DMS 273 (cell line): ENCODE measurements at regions not wholly inside any gene's neighbourhood (a gene's known extent, or its start where the extent isn't known, plus 50 kb on each side); places are given as distances from the start of the nearest gene placed in this dataset.
A peak's percentile ranks its signal among the peaks of the same experiment; 100 is the strongest.
"Not testable (repeated sequence)": the region's sequence is repeated elsewhere in the genome, so short reads cannot be mapped to it uniquely, and the experiment has no call there.

ENCODE experiments used
- DNase-seq: peaks from one replicate; lab custom pipeline; 2025; ENCODE audit not compliant: unreplicated experiment; lab: John Stamatoyannopoulos, UW

GRCh38 chr13:28607187-28607955 is 51.6 kb upstream of the POMP start:
- no peak for DNase-seq

DNA sequence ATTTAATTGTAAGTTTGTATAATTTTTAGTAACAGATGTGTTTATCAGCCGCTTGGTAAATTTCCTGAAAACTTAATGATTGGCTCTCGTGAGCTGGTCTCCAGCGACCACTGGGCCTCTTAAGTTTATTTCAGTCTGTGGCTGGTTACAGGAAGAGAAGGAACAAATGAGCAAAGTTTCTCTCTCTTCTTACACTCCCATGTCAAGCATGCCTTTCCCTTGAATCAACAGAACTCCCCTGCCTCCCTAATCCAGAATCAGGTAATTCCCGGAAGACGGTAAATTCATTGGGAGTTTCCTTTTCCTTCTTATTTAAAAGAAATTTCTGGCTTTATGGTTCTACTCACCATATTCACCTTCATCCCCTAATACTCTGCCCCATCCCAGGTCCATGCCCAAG is 52.5 kb upstream of the POMP start:
- no peak for DNase-seq

DNA sequence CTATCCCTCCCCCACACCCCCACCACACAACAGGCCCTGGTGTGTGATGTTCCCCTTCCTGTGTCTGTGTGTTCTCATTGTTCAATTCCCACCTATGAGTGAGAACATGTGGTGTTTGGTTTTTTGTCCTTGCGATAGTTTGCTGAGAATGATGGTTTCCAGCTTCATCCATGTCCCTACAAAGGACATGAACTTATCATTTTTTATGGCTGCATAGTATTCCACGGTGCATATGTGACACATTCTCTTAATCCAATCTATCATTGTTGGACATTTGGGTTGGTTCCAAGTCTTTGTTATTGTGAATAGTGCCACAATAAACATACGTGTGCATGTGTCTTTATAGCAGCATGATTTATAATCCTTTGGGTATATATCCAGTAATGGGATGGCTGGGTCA is 53.8 kb upstream of the POMP start:
- DNase-seq, result not testable (repeated sequence)

DNA sequence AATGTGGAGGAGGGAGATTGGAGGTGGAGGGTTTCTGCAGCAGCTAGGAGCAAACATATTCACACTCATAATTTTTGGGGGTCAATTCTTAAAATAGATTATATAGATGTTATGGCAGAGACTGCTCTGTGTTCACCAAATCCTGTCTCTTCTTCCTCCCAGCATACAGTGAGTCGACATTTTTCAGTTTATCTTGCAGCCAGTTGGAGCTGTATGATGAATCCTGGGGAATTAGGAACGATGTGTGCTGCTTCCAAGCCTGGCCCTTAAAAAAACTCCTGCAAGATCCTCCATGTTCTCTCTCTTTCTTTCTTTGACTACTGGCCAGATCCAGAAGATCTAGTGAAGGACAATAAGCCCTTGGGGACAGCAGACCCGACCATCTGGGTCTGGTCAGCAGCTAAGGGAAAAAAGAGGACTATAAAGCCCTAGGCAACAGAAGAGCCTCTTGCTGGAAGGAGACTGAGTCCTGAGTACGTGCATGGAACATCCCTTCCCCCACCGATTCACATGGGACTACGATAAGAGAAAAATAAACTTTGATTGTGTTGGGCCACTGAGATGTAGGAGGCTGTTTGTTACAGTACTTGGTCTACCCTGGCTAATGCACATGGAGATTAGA is 55.8 kb upstream of the POMP start:
- DNase-seq, result no peak

GRCh38 chr13:28602580-28602979 is 56.4 kb upstream of the POMP start:
- no peak for DNase-seq

DNA sequence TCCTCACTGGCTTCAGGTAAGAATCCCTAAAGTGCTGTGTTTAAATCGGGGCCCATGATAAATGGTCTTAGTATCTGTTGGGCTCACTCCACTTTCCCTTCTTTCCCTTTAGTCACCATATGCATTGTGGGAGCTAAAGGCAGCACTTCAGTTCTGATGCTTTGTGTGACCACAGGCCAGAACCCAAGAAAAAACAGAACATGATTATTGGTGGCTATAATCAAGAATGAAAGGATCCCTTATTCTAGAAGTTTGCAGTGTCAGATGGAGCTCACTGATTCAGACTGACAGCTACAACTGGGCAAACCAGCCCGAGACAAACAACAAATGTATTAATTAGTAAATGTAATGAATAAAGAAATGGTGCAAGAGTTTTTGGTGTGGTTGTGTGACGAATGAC is 57.3 kb upstream of the POMP start:
- DNase-seq, result no peak

- DNase-seq, result no peak
Measured at GRCh38 chr13:28597641-28598040, 61.3 kb upstream of the POMP start.

DNA sequence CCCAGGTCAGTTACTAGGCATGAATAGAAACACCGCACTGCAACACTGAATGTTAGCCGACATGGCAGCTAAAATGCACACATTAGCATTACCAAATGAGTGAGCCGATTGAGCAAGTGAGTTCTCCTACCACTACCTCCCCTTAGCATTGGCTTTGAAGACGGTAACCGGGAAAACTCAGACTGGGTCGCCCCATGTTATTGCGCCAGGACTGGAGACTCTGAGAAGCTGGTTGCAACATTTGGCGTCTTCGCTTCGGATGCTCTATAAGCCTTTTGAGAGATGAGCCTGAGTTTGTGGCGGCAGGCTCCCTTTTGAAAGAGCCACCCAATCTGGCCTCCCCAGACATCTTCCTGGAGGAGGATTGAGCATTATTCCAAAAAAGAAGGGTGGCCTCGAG is 68.5 kb upstream of the POMP start:
- no peak for DNase-seq

GRCh38 chr13:28588296-28588695 is 70.6 kb upstream of the POMP start:
- no peak for DNase-seq

- no peak for DNase-seq
Measured at GRCh38 chr13:28587174-28587540, 71.8 kb upstream of the POMP start.

GRCh38 chr13:28586439-28587173 is 72.3 kb upstream of the POMP start:
- DNase-seq, result no peak

DNA sequence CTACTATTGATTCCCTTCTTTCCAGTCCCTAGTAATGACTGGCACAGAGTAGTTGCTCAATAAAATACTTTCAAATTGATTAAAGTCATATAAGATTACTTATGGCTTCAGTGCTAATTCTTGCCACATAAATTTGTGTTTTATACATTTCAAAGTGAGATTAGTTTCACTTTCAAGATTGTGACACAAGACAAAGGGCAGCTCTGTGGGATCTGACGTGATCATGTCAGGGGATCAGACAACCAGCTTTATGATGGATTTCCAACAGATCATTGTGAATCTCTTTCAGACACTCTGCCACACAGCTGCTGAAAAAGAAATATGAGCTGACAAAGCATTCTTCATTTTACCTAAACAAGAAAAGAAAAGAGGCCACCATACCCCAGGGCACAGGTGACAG is 73.4 kb upstream of the POMP start:
- no peak for DNase-seq

DNA sequence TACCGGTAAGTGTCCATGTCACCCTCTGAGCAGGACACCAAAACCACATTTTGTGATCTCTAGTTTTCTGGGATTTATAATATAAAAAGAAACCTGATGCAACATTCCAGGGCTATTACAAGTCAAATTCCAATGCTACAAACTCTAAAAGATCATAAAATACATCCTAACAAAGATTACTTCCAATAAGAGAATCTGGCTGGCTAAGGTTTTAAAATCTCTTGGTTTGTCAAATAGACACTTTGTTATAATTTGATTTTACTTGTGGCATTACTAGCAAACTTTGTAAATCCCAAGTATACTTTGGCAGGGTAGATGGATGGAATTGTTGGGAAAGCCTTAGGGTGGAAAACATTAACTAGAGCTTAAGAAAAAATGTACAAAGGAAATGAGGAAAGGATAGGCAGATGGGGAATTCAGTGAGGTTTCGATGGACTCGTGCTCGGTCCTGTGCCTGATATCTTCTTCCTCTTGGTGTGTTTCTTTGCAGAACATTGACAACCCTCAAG is 74.0 kb upstream of the POMP start:
- no peak for DNase-seq

GRCh38 chr13:28583651-28584091 is 75.3 kb upstream of the POMP start:
- DNase-seq, result no peak

- DNase-seq, result no peak
Measured at GRCh38 chr13:28582892-28583240, 76.1 kb upstream of the POMP start.

GRCh38 chr13:28582225-28582891 is 76.6 kb upstream of the POMP start:
- no peak for DNase-seq

- no peak for DNase-seq
Measured at GRCh38 chr13:28581451-28581850, 77.5 kb upstream of the POMP start.

DNA sequence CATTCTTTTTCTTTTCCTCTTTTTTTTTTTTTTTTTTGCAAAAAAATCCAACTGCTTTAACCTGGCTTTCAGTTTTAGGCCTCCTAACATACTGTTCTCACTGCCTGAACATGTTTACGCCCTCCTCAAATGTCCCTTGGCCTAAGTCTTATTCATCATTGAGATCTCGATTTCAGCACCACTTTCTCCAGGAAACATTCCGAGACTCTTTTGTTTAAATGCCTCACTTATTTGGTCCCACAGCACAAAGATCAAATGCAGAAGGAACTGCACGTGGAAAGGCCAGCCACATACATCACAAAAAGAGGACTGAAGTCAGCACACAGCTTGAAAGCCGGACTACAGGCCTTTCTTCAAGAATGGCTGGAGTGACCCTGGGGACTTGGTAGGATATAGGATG is 79.2 kb upstream of the POMP start:
- DNase-seq, result no peak

DNA sequence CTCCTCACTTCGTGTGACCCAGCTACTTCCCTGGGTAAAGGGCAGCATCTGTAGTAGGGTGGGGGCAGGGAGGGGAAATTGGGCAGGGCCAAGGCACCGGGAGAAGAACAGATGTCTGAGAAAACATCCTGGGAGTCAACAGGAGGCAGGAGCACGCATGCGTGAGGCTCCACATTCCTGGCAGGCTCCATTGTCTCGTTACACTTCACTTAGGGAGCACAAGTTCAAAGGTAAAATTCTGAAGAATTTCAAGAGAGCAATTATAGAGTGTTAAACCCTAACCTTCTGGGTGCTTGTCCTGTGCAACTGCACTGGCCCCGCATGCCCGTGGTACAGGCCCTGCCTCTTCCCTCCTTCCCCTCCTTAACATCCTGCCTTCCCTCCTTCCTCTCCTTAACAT is 79.6 kb upstream of the POMP start:
- DNase-seq, result peak; percentile 48

GRCh38 chr13:28576067-28576466 is 81.1 kb upstream of the FLT1 start:
- no peak for DNase-seq

DNA sequence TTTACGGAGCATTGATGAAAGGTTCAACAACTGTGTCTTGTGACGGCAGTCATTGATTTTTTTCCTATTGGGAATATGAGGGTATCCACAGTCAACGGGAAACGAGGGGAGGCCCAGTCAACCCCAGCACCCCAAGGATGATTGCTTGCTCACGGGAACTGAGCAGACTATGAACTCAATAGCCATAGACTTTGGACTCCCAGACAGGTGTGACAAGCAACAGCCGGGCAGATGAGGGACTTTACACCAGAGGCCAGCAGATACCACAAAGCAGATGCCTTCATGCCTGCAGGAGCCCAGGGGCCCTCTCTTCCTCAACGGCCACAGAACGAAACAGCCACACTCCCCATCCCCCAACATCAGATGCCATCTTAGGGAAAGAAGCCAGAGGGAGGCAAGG is 80.3 kb upstream of the FLT1 start:
- DNase-seq, result no peak
